WTC11 (cell line): ENCODE measurements at regions not wholly inside any gene's neighbourhood (a gene's known extent, or its start where the extent isn't known, plus 50 kb on each side); places are given as distances from the start of the nearest gene placed in this dataset.

ENCODE experiments used
- ATAC-seq: fragments of 200-7000 bp; cut with Tn5 transposase; 2 replicates; pipeline ENCODE4 v1.10.0; 2021; ENCODE audit warnings: mild to moderate bottlenecking, moderate library complexity
- CTCF ChIA-PET: fragments of 300-600 bp; sonication (Branson Sonifier 250); formaldehyde crosslinking; loops from one replicate; lab custom pipeline; 2021; ENCODE audit warnings: antibody characterized with exemption; lab: Charles Lee
- POLR2A ChIA-PET: fragments of 350-600 bp; sonication (Branson Sonifier 250); formaldehyde crosslinking; loops from one replicate; lab custom pipeline; 2021; ENCODE audit warnings: antibody characterized with exemption; lab: Charles Lee
- DNase-seq: peaks from one replicate; pipeline ENCODE4 v3.0.0; 2021; ENCODE audit warnings: low spot score
- H3K27ac Mint-ChIP-seq: 2 replicates; pipeline ENCODE4 v1.8.0; 2021; ENCODE audit warnings: mixed read lengths
- H3K27me3 Mint-ChIP-seq: 2 replicates; pipeline ENCODE4 v1.8.0; 2021; ENCODE audit warnings: low read depth, mild to moderate bottlenecking, moderate library complexity, mixed read lengths
- H3K36me3 Mint-ChIP-seq: 2 replicates; pipeline ENCODE4 v1.8.0; 2021; ENCODE audit warnings: mixed read lengths
- H3K4me1 Mint-ChIP-seq: 2 replicates; pipeline ENCODE4 v1.8.0; 2022; ENCODE audit warnings: mixed read lengths
- H3K4me3 Mint-ChIP-seq: 2 replicates; pipeline ENCODE4 v1.8.0; 2021; ENCODE audit warnings: mild to moderate bottlenecking, moderate library complexity, mixed read lengths
- H3K9me3 Mint-ChIP-seq: 2 replicates; pipeline ENCODE4 v1.8.0; 2021; ENCODE audit warnings: mixed read lengths
- ELF4 ChIP-seq: sonication (generic); formaldehyde crosslinking; IDR thresholded peaks from 2 replicates; pipeline ENCODE4 v1.8.1; 2022; ENCODE audit warnings: low read depth, mild to moderate bottlenecking, moderate library complexity, missing genetic modification reagents
- IRF2 ChIP-seq: sonication (generic); formaldehyde crosslinking; IDR thresholded peaks from 2 replicates; pipeline ENCODE4 v1.8.0; 2022; ENCODE audit warnings: low read depth, missing genetic modification reagents, borderline replicate concordance
- KAT7 ChIP-seq: sonication (generic); formaldehyde crosslinking; IDR thresholded peaks from 2 replicates; pipeline ENCODE4 v1.8.1; 2023; ENCODE audit warnings: missing genetic modification reagents, mild to moderate bottlenecking, borderline replicate concordance
- OVOL2 ChIP-seq: fragments of 250-450 bp; sonication (Bioruptor Pico); IDR thresholded peaks from 2 replicates; pipeline ENCODE4 v1.9.0; 2021; ENCODE audit warnings: mild to moderate bottlenecking, borderline replicate concordance
- TP53 ChIP-seq: sonication (generic); formaldehyde crosslinking; IDR thresholded peaks from 2 replicates; pipeline ENCODE4 v1.8.1; 2023; ENCODE audit warnings: mild to moderate bottlenecking, missing genetic modification reagents
- TF ChIP-seq, protein P1 (sequence below): sonication (generic); formaldehyde crosslinking; IDR thresholded peaks from 2 replicates; pipeline ENCODE4 v1.8.1; 2022; ENCODE audit warnings: mild to moderate bottlenecking, moderate library complexity, missing genetic modification reagents
- TF ChIP-seq, protein P2 (sequence below): sonication (generic); formaldehyde crosslinking; IDR thresholded peaks from 2 replicates; pipeline ENCODE4 v1.8.1; 2023; ENCODE audit warnings: mild to moderate bottlenecking, missing genetic modification reagents, borderline replicate concordance
- TF ChIP-seq, protein P3 (sequence below): sonication (generic); formaldehyde crosslinking; IDR thresholded peaks from 2 replicates; pipeline ENCODE4 v1.8.0; 2023; ENCODE audit warnings: missing genetic modification reagents
- TF ChIP-seq, protein P4 (sequence below): fragments of 250-450 bp; sonication (Bioruptor Pico); IDR thresholded peaks from 2 replicates; pipeline ENCODE4 v1.9.0; 2021; ENCODE audit warnings: moderate library complexity, mild to moderate bottlenecking, inconsistent platforms, borderline replicate concordance
- TF ChIP-seq, protein P5 (sequence below): sonication (generic); formaldehyde crosslinking; IDR thresholded peaks from 2 replicates; pipeline ENCODE4 v1.8.1; 2023; ENCODE audit warnings: mild to moderate bottlenecking, moderate library complexity, missing genetic modification reagents

DNA sequence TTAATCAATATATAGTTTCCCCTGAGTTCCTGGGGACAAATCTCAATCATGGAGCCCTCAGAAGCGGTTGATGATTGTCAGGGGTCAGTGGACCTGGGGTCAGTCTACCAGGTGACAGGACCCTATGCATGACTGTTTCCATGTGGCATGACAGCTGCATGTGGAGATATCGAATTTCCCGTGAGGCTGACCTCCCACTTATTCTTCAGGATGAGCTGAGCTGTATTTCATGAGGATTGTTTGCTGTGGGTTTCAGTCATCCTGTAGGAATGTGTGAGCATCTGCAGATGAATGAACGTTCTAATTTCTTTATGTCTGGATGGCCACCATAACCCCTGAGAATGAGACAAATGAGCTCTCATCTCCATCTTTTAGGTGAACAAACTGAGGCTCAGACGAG lies 93.0 kb upstream of the HES1 start:
- CTCF ChIA-PET: interaction anchor here (1.2 kb wide), 1 partner anchor 13 kb away, joined by 3 read pairs; no protein-coding TSS in a partner anchor
- no peaks in the 10 kb centered on the region for H3K9me3 Mint-ChIP-seq
- no peak for ATAC-seq
- no peaks in the 10 kb centered on the region for H3K36me3 Mint-ChIP-seq
- TF ChIP-seq, protein P1, sequence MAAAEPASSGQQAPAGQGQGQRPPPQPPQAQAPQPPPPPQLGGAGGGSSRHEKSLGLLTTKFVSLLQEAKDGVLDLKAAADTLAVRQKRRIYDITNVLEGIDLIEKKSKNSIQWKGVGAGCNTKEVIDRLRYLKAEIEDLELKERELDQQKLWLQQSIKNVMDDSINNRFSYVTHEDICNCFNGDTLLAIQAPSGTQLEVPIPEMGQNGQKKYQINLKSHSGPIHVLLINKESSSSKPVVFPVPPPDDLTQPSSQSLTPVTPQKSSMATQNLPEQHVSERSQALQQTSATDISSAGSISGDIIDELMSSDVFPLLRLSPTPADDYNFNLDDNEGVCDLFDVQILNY (CRISPR knock-in tag): no peak
- TF ChIP-seq, protein P2, sequence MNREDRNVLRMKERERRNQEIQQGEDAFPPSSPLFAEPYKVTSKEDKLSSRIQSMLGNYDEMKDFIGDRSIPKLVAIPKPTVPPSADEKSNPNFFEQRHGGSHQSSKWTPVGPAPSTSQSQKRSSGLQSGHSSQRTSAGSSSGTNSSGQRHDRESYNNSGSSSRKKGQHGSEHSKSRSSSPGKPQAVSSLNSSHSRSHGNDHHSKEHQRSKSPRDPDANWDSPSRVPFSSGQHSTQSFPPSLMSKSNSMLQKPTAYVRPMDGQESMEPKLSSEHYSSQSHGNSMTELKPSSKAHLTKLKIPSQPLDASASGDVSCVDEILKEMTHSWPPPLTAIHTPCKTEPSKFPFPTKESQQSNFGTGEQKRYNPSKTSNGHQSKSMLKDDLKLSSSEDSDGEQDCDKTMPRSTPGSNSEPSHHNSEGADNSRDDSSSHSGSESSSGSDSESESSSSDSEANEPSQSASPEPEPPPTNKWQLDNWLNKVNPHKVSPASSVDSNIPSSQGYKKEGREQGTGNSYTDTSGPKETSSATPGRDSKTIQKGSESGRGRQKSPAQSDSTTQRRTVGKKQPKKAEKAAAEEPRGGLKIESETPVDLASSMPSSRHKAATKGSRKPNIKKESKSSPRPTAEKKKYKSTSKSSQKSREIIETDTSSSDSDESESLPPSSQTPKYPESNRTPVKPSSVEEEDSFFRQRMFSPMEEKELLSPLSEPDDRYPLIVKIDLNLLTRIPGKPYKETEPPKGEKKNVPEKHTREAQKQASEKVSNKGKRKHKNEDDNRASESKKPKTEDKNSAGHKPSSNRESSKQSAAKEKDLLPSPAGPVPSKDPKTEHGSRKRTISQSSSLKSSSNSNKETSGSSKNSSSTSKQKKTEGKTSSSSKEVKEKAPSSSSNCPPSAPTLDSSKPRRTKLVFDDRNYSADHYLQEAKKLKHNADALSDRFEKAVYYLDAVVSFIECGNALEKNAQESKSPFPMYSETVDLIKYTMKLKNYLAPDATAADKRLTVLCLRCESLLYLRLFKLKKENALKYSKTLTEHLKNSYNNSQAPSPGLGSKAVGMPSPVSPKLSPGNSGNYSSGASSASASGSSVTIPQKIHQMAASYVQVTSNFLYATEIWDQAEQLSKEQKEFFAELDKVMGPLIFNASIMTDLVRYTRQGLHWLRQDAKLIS (CRISPR knock-in tag): no peak
- TF ChIP-seq IRF2 (no peak), KAT7 (CRISPR knock-in tag) (no peak), OVOL2 (CRISPR knock-in tag) (no peak), ELF4 (CRISPR knock-in tag) (no peak)
- TF ChIP-seq, protein P3, sequence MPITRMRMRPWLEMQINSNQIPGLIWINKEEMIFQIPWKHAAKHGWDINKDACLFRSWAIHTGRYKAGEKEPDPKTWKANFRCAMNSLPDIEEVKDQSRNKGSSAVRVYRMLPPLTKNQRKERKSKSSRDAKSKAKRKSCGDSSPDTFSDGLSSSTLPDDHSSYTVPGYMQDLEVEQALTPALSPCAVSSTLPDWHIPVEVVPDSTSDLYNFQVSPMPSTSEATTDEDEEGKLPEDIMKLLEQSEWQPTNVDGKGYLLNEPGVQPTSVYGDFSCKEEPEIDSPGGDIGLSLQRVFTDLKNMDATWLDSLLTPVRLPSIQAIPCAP (CRISPR knock-in tag): no peak
- TF ChIP-seq, protein P4, sequence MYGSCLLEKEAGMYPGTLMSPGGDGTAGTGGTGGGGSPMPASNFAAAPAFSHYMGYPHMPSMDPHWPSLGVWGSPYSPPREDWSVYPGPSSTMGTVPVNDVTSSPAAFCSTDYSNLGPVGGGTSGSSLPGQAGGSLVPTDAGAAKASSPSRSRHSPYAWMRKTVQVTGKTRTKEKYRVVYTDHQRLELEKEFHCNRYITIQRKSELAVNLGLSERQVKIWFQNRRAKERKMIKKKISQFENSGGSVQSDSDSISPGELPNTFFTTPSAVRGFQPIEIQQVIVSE (CRISPR knock-in tag): no peak
- TF ChIP-seq, protein P5, sequence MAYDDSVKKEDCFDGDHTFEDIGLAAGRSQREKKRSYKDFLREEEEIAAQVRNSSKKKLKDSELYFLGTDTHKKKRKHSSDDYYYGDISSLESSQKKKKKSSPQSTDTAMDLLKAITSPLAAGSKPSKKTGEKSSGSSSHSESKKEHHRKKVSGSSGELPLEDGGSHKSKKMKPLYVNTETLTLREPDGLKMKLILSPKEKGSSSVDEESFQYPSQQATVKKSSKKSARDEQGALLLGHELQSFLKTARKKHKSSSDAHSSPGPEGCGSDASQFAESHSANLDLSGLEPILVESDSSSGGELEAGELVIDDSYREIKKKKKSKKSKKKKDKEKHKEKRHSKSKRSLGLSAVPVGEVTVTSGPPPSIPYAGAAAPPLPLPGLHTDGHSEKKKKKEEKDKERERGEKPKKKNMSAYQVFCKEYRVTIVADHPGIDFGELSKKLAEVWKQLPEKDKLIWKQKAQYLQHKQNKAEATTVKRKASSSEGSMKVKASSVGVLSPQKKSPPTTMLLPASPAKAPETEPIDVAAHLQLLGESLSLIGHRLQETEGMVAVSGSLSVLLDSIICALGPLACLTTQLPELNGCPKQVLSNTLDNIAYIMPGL (CRISPR knock-in tag): no peak
- H3K4me3 Mint-ChIP-seq: no peak overlapping the region
- no peak overlapping the region for H3K27ac Mint-ChIP-seq
- DNase-seq: no peak
- H3K4me1 Mint-ChIP-seq: peaks cover 2% of the 10 kb centered on the region; the same call in 1 of the 2 replicates
- H3K27me3 Mint-ChIP-seq: no peaks in the 10 kb centered on the region; the same call in 1 of the 2 replicates
- POLR2A ChIA-PET: interaction anchor here (1.4 kb wide), 1 partner anchor 12 kb away, joined by 4 read pairs; no protein-coding TSS in a partner anchor

DNA sequence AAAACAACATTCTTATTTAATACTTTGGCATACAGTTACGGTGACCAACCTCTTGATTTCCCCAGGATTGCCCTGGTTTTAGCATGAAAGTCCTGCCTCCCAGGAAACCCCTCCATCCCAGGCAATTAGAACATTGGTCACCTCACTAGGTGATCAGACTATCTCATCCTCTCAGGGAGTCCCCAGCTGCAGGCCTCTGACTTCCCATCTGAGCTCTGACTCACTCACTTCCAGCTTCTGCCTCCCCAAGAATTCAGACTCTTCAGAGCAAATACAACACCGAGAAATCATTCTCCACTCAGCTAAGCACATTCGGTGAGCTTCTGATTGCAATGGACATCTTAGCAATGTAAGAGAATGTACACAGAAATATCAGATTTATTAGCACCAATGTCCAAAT lies 92.4 kb upstream of the HES1 start:
- H3K4me3 Mint-ChIP-seq: no peak overlapping the region
- no peaks in the 10 kb centered on the region for H3K9me3 Mint-ChIP-seq
- H3K36me3 Mint-ChIP-seq: no peaks in the 10 kb centered on the region
- ATAC-seq (no peak), DNase-seq (no peak)
- no peak for TF ChIP-seq TP53 (CRISPR knock-in tag)
- TF ChIP-seq, protein P2 (CRISPR knock-in tag): no peak
- H3K4me1 Mint-ChIP-seq: peaks cover 2% of the 10 kb centered on the region; the same call in 1 of the 2 replicates
- H3K27me3 Mint-ChIP-seq: no peaks in the 10 kb centered on the region; the same call in 1 of the 2 replicates
- CTCF ChIA-PET: interaction anchor here (1.2 kb wide), 1 partner anchor 13 kb away, joined by 3 read pairs; no protein-coding TSS in a partner anchor
- POLR2A ChIA-PET: interaction anchor here (1.4 kb wide), 1 partner anchor 12 kb away, joined by 4 read pairs; no protein-coding TSS in a partner anchor
- H3K27ac Mint-ChIP-seq: no peak overlapping the region
